NCI-H2196 (cell line): ENCODE measurements at regions not wholly inside any gene's neighbourhood (a gene's known extent, or its start where the extent isn't known, plus 50 kb on each side); places are given as distances from the start of the nearest gene placed in this dataset.
"Not testable (repeated sequence)": the region's sequence is repeated elsewhere in the genome, so short reads cannot be mapped to it uniquely, and the experiment has no call there.

Experiments
- DNase-seq: peaks from one replicate; lab custom pipeline; 2025; ENCODE audit not compliant: unreplicated experiment; lab: John Stamatoyannopoulos, UW

GRCh38 chr3:86887876-86888275 is 103.1 kb downstream of the VGLL3 start:
- no peak for DNase-seq

- no peak for DNase-seq
Measured at GRCh38 chr3:86880066-86880465, 110.9 kb downstream of the VGLL3 start.

GRCh38 chr3:86876504-86877181 is 114.3 kb downstream of the VGLL3 start:
- peak; percentile 5 for DNase-seq

GRCh38 chr3:86874790-86875189 is 116.2 kb downstream of the VGLL3 start:
- DNase-seq, result not testable (repeated sequence)

GRCh38 chr3:86869566-86869965 is 121.4 kb downstream of the VGLL3 start:
- DNase-seq, result no peak

GRCh38 chr3:86867982-86868381 is 123.0 kb downstream of the VGLL3 start:
- no peak for DNase-seq

GRCh38 chr3:86865506-86865905 is 125.4 kb downstream of the VGLL3 start:
- no peak for DNase-seq

- DNase-seq, result no peak
Measured at GRCh38 chr3:86856711-86857110, 134.2 kb downstream of the VGLL3 start.

- no peak for DNase-seq
Measured at GRCh38 chr3:86849991-86850390, 141.0 kb downstream of the VGLL3 start.

- DNase-seq, result no peak
Measured at GRCh38 chr3:86845726-86846125, 145.2 kb downstream of the VGLL3 start.

GRCh38 chr3:86838927-86839326 is 152.0 kb downstream of the VGLL3 start:
- no peak for DNase-seq

GRCh38 chr3:86837871-86838270 is 153.1 kb downstream of the VGLL3 start:
- no peak for DNase-seq

- no peak for DNase-seq
Measured at GRCh38 chr3:86830566-86830965, 160.4 kb downstream of the VGLL3 start.

GRCh38 chr3:86828751-86829150 is 162.2 kb downstream of the VGLL3 start:
- no peak for DNase-seq

- not testable (repeated sequence) for DNase-seq
Measured at GRCh38 chr3:86827582-86827981, 163.4 kb downstream of the VGLL3 start.

GRCh38 chr3:86826292-86826691 is 164.7 kb downstream of the VGLL3 start:
- DNase-seq, result no peak

- no peak for DNase-seq
Measured at GRCh38 chr3:86815880-86816279, 175.1 kb downstream of the VGLL3 start.

GRCh38 chr3:86814918-86815655 is 175.9 kb downstream of the VGLL3 start:
- DNase-seq, result no peak

GRCh38 chr3:86814321-86814720 is 176.6 kb downstream of the VGLL3 start:
- no peak for DNase-seq

- no peak for DNase-seq
Measured at GRCh38 chr3:86801921-86802320, 189.0 kb downstream of the VGLL3 start.

GRCh38 chr3:86801066-86801465 is 189.9 kb downstream of the VGLL3 start:
- DNase-seq, result no peak

GRCh38 chr3:86800116-86800515 is 190.8 kb downstream of the VGLL3 start:
- DNase-seq, result no peak

- no peak for DNase-seq
Measured at GRCh38 chr3:86797946-86798345, 193.0 kb downstream of the VGLL3 start.
